K562 (cell line): ENCODE measurements at regions not wholly inside any gene's neighbourhood (a gene's known extent, or its start where the extent isn't known, plus 50 kb on each side); places are given as distances from the start of the nearest gene placed in this dataset.

Experiments used
- ATAC-seq: fragments of 200-7000 bp; cut with Tn5 transposase; 3 replicates; pipeline ENCODE4 v1.9.1; 2020; ENCODE audit warnings: moderate library complexity
- BruUV-seq: library from RNA; stranded (reverse); fragments of 400-500 nt; replicated peaks from 2 replicates; lab custom pipeline; 2021; lab: Mats Ljungman, UMichigan
- CTCF ChIA-PET: fragments of 300-600 bp; formaldehyde crosslinking; extraction: SDS; loops from one replicate; lab custom pipeline; 2021; ENCODE audit warnings: low intra/inter-chr PET ratio; lab: Yijun Ruan, JAX
- POLR2A ChIA-PET: fragments of 300-600, 350-650 bp; sonication (Branson Sonifier 250); formaldehyde crosslinking; extraction: SDS; loops from one replicate; lab custom pipeline; 2021; ENCODE audit warnings: antibody characterized with exemption, inconsistent platforms; lab: Yijun Ruan, JAX
- DNase-seq, 4 experiments: peaks; one replicate each; pipeline versions ENCODE4 v3.0.0 to v3.0.0-alpha.2; 2011 to 2018; ENCODE audit warnings: low spot score in 3 of 4, mixed read lengths in 3 of 4; ENCODE audit errors: extremely low read depth in 1 of 4
- FAIRE-seq: peaks from 2 replicates; lab custom pipeline; 2011; peaks lifted over from hg19 to GRCh38; lab: Jason Lieb, UNC
- H2AFZ ChIP-seq: 2 replicates; pipeline ENCODE4 v1.6.0; 2011; ENCODE audit warnings: low read depth, low read length, control low read depth, inconsistent platforms
- H3K27ac ChIP-seq: fragments of 200-600 bp; 3 replicates; pipeline ENCODE4 v1.8.0; 2011; ENCODE audit warnings: low read depth, mild to moderate bottlenecking, control low read depth, inconsistent platforms, low read length, moderate library complexity, mixed read lengths; ENCODE audit errors: extremely low read depth
- H3K27me3 ChIP-seq, 2 experiments: fragments of 300-600 bp in 1 of 2; 2 replicates in 1 of 2; 3 replicates in 1 of 2; pipeline versions ENCODE4 v1.6.0 to v1.8.0; 2011; ENCODE audit warnings: inconsistent platforms in 2 of 2, low read length in 2 of 2, mild to moderate bottlenecking in 1 of 2, mixed read lengths in 1 of 2, moderate library complexity in 1 of 2; ENCODE audit not compliant: control insufficient read depth in 2 of 2, insufficient read depth in 2 of 2
- H3K36me3 ChIP-seq: fragments of 300-600 bp; 3 replicates; pipeline ENCODE4 v1.8.0; 2011; ENCODE audit warnings: mild to moderate bottlenecking, low read length, inconsistent platforms; ENCODE audit not compliant: control insufficient read depth, insufficient read depth
- H3K4me1 ChIP-seq, 2 experiments: fragments of 200-600 bp in 1 of 2; replicated peaks in 1 of 2; 2 replicates in 1 of 2; 3 replicates in 1 of 2; pipeline versions ENCODE4 v1.5.1 to v1.8.0; 2011; ENCODE audit warnings: inconsistent platforms in 2 of 2, low read length in 2 of 2, mild to moderate bottlenecking in 1 of 2, mixed read lengths in 1 of 2, moderate library complexity in 1 of 2; ENCODE audit not compliant: control insufficient read depth in 2 of 2, insufficient read depth in 2 of 2
- H3K4me2 ChIP-seq: 2 replicates; pipeline ENCODE4 v1.6.1; 2011; ENCODE audit warnings: low read length, control low read depth, inconsistent platforms, mixed read lengths; ENCODE audit not compliant: insufficient read depth
- H3K4me3 ChIP-seq: fragments of 200-600 bp; sonication (generic), shearing (Covaris generic); 2 replicates; pipeline ENCODE4 v1.5.1; 2016; ENCODE audit warnings: control low read depth, inconsistent platforms
- H3K79me2 ChIP-seq: fragments of 200-600 bp; 3 replicates; pipeline ENCODE4 v1.8.0; 2011; ENCODE audit warnings: low read length, inconsistent platforms; ENCODE audit not compliant: control insufficient read depth, insufficient read depth
- H3K9ac ChIP-seq, 2 experiments: 2 replicates each; pipeline versions ENCODE4 v1.6.0 to v1.6.1; 2011; ENCODE audit warnings: low read depth in 2 of 2, low read length in 2 of 2, control low read depth in 1 of 2, inconsistent platforms in 1 of 2, mild to moderate bottlenecking in 1 of 2, mixed read lengths in 1 of 2; ENCODE audit not compliant: insufficient read depth in 1 of 2
- H3K9me1 ChIP-seq: one replicate; pipeline ENCODE4 v1.6.0; 2011; ENCODE audit warnings: inconsistent platforms, mild to moderate bottlenecking, low read length, moderate library complexity; ENCODE audit not compliant: control insufficient read depth, insufficient read depth
- H3K9me3 ChIP-seq: replicated peaks from 2 replicates; pipeline ENCODE4 v1.5.1; 2011; ENCODE audit warnings: low read depth, low read length, inconsistent platforms; ENCODE audit not compliant: control insufficient read depth, insufficient read depth
- H4K20me1 ChIP-seq: replicated peaks from 2 replicates; pipeline ENCODE4 v1.6.1; 2011; ENCODE audit warnings: low read length, inconsistent platforms, mixed read lengths; ENCODE audit not compliant: control insufficient read depth, insufficient read depth
- ASH1L ChIP-seq: fragments of 450-650 bp; IDR thresholded peaks from 2 replicates; pipeline ENCODE4 v1.6.1; 2018; ENCODE audit warnings: borderline replicate concordance, mild to moderate bottlenecking, low read depth; ENCODE audit not compliant: partially characterized antibody
- CUX1 ChIP-seq: fragments of 200-800 bp; sonication (Bioruptor generic); IDR thresholded peaks from 2 replicates; pipeline ENCODE4 v1.6.1; 2016; ENCODE audit warnings: missing genetic modification characterization, missing compliant biosample characterization
- HDAC2 ChIP-seq: fragments of 450-650 bp; IDR thresholded peaks from 2 replicates; pipeline ENCODE4 v1.6.1; 2016; ENCODE audit warnings: mild to moderate bottlenecking
- TFAM ChIP-seq: fragments of 250-450 bp; sonication (Bioruptor Pico); conservative IDR thresholded peaks from 2 replicates; pipeline ENCODE4 v1.5.0; 2021; ENCODE audit warnings: mild to moderate bottlenecking, moderate library complexity
- ZNF175 ChIP-seq: fragments of 200-800 bp; sonication (Bioruptor generic); IDR thresholded peaks from 2 replicates; pipeline ENCODE4 v1.6.1; 2016; ENCODE audit warnings: low read depth, mild to moderate bottlenecking, missing genetic modification characterization, missing compliant biosample characterization
- WGBS: fragments of 100-300 bp; shearing (Covaris generic); methylation state at CpG from one replicate; pipeline ENCODE4 v1.1.6; 2016; ENCODE audit warnings: low coverage, mixed read lengths; ENCODE audit not compliant: insufficient coverage; ENCODE audit errors: missing lambda C conversion rate; 5-methylcytosine and 5-hydroxymethylcytosine counted together
- in situ Hi-C: fragments of 300-500 bp; cut with MboI; formaldehyde crosslinking; loops from 4 replicates; pipeline ENCODE4 v1.15.0; 2018; ENCODE audit warnings: inconsistent platforms, mixed read lengths
- intact Hi-C: fragments of 100-400 bp; cut with micrococcal nuclease; formaldehyde crosslinking; loops from 2 replicates; pipeline ENCODE4 v1.14.2; 2022

- TF ChIP-seq CUX1 (CRISPR knock-in tag), result no peak
Observed at GRCh38 chr2:6446938-6447608, 418.6 kb downstream of the CMPK2 start (continued).

- in situ Hi-C loops, result no loop called here
- Histone ChIP-seq H3K27me3 (no peaks in the 10 kb centered on the region), H3K4me2 (no peak overlapping the region), H3K9ac (no peak overlapping the region), H3K9me3 (no peaks in the 10 kb centered on the region), H2AFZ (no peak overlapping the region), H3K4me3 (no peak overlapping the region), H3K4me1 (no peaks in the 10 kb centered on the region), H3K79me2 (no peaks in the 10 kb centered on the region), H3K36me3 (no peaks in the 10 kb centered on the region), H3K27ac (no peak overlapping the region), H4K20me1 (no peaks in the 10 kb centered on the region), H3K9me1 (no peaks in the 10 kb centered on the region)
- no TSS peak for BruUV-seq
- ChIA-PET POLR2A (no interaction called here), CTCF (no interaction called here)
- WGBS, result 2% methylated on average over 7 of the region's 7 CpGs
- no peak for TF ChIP-seq HDAC2
- TF ChIP-seq ASH1L, result no peak
- no peak for TF ChIP-seq TFAM
- no peak for TF ChIP-seq ZNF175
- ATAC-seq, result no peak
- DNase-seq, result no peak
- FAIRE-seq, result no peak
- intact Hi-C loops, result no loop called here
Observed at GRCh38 chr2:6448893-6449292, 416.8 kb downstream of the CMPK2 start.
